ENCODE measurements at regions not wholly inside any gene's neighbourhood (a gene's known extent, or its start where the extent isn't known, plus 50 kb on each side); places are given as distances from the start of the nearest gene placed in this dataset.

- TF ChIP-seq CTCF (IDR thresholded peaks at IDR 0.05; ENCODE audit: poor library complexity) (no peak), EZH2 (IDR thresholded peaks at IDR 0.05; ENCODE audit: borderline replicate concordance) (no peak)
Observed at GRCh38 chr7:433558-433957, 86.1 kb downstream of the PDGFA start.

Measured in hepatocyte (in vitro differentiated cells).